ENCODE measurements at regions not wholly inside any gene's neighbourhood (a gene's known extent, or its start where the extent isn't known, plus 50 kb on each side); places are given as distances from the start of the nearest gene placed in this dataset.

- TF ChIP-seq CTCF (IDR thresholded peaks at IDR 0.05; ENCODE audit: poor library complexity, severe bottlenecking) (no peak), POLR2AphosphoS5 (IDR thresholded peaks at IDR 0.05) (no peak), SMC3 (conservative IDR thresholded peaks at IDR 0.05; ENCODE audit: poor library complexity) (no peak), TAF1 (IDR thresholded peaks at IDR 0.05; ENCODE audit: low read depth) (no peak), EP300 (conservative IDR thresholded peaks at IDR 0.05; ENCODE audit: poor library complexity, severe bottlenecking) (no peak), MXI1 (conservative IDR thresholded peaks at IDR 0.05; ENCODE audit: poor library complexity, severe bottlenecking) (no peak)
Measured at GRCh38 chr16:54436346-54436745, 149.8 kb upstream of the IRX3 start.
